IPS-NIHi7 (cell line): ENCODE measurements at regions not wholly inside any gene's neighbourhood (a gene's known extent, or its start where the extent isn't known, plus 50 kb on each side); places are given as distances from the start of the nearest gene placed in this dataset.
"Not testable (repeated sequence)": the region's sequence is repeated elsewhere in the genome, so short reads cannot be mapped to it uniquely, and the experiment has no call there.

ENCODE experiments used
- DNase-seq: peaks from one replicate; pipeline ENCODE4 v3.0.0; 2012; ENCODE audit warnings: mixed read lengths; ENCODE audit errors: extremely low spot score

DNA sequence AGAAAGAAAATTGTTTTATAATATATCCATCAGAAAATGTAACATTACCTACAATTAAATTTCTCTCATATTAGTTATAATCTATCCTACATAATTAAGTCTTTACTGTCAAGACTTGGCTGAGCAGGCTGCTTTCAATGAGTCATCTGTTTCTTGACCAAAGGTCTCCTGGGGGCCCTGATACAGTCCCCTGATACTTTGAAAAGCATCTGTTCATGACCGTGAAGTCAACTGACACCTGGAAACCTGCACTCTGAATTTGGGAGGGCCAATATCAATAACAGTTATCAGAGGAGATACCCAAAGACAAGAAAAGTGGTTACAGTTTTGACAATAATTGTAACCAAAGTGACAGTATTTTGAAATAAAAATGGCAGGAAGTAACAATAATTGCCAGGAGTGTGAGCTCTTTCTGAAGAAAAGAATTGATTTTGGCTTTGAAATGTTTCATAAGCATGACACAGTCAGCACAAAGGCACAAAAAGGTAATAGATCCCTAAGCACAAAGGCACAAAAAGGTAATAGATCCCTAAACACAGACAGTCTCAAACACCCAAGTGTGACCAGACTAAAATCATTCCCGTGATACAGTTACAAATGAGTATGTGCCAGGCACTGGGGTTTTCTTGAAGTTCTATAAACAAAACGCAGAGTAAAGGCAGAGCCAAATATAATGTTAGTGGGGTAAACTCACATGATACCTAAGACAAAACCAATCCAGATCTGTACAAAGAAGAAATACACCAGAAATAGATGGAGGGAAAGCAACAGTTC lies 260.7 kb downstream of the PLOD2 start:
- no peak for DNase-seq

- no peak for DNase-seq
These were observed 258.8 kb downstream of the PLOD2 start for GRCh38 chr3:145902166-145902565.

DNA sequence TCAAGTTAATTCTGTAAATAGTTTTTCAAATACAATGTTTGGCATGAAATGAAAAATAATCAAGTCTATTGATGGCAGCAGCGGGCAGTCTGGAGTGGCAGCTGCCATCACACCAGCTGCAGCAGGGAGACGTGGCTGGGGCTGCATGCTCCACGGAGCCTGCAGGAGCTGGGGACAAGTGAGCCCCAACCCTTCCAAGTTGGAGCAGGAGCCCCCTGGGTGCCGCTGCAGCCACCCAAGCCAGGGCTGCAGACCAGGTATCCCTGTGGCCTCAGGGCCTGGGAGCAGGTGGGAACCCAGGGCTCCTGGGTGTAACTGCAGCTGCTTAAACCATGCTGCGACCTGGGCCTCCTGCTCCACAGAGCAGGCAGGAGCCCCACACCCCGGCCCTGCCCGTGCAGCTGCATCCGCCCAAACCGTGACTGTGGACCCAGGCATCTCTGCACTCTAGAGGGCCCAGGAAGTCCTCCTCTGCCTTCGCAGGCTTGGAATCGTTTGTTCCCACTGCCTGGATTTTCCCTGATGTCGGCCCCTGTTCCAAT lies 257.4 kb downstream of the PLOD2 start:
- no peak for DNase-seq

- DNase-seq: no peak
These were observed 256.8 kb downstream of the PLOD2 start for GRCh38 chr3:145904138-145904537.

DNA sequence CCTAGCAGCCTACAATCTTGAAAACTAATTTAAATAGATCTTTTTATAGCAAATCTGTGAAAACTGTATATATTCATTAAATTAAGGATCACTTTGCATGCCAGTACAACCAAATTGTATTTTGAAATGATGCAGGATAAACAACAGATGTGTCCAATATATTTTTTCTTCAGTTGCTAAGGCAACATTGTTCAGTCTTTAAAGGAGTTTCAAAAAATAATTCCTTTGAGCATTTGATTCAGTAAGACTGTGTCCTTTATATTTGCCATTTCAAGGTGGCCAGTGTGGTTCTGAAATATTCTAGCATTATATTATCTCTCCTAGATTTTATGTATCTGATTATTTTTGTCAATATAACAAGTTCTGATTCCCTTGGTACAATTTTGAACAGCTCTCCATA lies 254.7 kb downstream of the PLOD2 start:
- no peak for DNase-seq

DNA sequence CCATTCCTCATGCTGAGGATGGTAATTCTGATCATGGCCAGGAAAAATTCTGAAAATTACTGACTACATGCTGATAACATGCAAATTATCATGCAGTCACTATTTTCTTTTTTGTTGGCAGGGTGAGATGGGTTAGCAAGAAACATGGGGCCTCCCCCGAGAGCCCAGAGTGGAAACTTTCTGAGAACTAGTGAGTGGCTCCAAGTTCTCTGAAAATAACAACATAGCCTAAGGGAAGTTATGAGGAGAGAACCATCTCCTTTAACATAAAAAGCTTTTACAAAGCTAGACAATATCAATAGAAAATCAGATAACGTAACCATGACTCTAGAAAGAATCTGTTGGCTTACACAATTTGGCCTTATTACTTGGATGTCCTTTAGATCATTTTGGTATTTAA lies 254.2 kb downstream of the PLOD2 start:
- no peak for DNase-seq

GRCh38 chr3:145911016-145911415 lies 250.0 kb downstream of the PLOD2 start:
- no peak for DNase-seq

DNA sequence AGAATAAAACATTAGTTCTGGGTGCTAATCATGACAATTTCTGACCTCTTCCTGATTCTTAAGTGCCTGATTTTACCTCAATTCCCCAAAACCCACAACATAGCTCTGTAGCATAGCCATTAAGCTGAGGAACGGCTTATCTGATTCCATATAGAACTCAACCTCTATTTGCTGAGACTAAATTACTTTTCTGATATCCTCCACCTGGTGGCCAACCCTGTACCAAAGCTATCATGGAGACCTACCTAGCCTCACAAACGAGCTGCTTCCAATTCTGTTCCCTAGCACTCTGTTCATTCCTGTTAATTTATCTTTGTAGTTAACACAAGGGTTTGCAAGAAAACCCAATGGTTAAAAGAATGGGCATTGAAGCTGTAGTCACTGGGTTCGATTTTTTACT lies 245.2 kb downstream of the PLOD2 start:
- DNase-seq: no peak

- DNase-seq: not testable (repeated sequence)
These were observed 233.2 kb downstream of the PLOD2 start for GRCh38 chr3:145927736-145928135.

DNA sequence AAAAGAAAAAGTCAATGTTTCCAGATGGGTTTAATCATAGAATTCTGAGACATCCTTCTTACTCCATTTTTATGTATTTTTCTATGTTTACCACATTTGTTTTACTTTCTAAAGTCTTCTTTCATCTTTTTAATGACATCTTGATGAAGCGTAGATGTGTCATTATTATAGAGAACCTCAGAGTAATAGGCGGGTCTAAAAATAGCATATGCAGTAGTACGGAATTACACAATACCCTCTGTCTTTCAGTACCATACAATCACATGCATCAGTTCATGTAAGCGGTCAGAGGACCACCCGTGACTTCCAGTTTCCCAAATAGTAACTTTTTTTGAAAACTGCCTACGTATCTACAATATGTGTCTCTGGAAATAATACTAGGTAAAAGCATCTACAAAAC lies 224.0 kb downstream of the PLOD2 start:
- DNase-seq: no peak

- DNase-seq: no peak
These were observed 221.6 kb downstream of the PLOD2 start for GRCh38 chr3:145939431-145939830.

DNA sequence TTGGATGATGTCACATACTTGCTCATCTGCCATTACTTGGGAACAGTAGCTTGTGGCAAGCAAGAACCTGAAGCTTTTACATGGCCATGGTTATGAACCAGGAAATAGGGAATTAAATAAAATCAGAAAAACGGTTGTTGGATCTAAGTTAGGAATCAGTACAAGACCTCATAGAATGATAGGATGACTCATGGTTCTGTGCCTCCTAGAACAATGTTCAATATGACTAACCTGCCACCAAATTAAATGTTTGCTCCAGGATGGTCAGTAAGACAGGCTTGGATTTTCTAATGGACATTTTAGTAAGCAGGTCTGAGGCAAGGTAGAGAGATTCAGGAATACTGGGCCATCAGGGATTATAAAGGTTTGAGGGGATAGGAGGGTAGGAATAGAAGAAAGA lies 218.9 kb downstream of the PLOD2 start:
- no peak for DNase-seq

GRCh38 chr3:145943952-145944351 lies 217.0 kb downstream of the PLOD2 start:
- DNase-seq: no peak

DNA sequence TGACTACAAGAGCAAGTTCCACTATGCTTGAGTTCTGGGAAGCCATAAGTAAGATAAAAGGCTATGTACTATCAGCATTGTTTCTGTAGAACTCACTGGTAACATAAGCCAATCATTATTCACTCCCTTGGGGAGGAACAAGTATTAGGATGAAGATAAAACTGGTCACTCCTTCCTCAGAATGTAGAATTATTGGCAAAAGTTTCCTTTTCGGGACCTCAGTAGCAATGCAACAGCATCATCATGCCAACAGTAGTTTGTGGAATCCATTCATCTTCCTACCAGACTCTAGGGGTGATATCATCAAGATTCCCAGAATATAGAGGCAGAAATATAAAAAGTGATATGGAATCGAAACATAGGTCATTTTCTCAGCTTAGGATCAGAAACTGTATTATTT lies 209.5 kb downstream of the PLOD2 start:
- no peak for DNase-seq

- DNase-seq: no peak
These were observed 208.4 kb downstream of the PLOD2 start for GRCh38 chr3:145952536-145952935.

DNA sequence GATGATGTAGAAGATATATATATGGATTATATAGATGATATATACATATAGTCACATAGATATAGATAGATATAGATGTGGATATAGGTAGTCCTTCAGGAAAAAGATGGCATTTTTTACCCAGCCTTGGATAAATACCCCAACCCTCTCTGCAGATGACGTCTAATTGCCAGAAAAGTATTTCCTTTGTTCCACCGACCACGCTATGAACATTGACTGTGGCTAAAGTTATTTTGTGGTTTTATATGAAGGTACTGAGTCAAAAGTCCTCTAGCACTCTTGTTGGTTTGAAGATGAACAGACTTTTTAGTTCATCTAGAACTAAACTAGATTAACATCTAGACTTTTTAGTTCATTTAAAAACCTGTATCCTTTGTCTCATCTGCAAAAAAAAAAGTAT lies 207.7 kb downstream of the PLOD2 start:
- no peak for DNase-seq

GRCh38 chr3:145959457-145960088 lies 201.4 kb downstream of the PLOD2 start:
- DNase-seq: no peak

DNA sequence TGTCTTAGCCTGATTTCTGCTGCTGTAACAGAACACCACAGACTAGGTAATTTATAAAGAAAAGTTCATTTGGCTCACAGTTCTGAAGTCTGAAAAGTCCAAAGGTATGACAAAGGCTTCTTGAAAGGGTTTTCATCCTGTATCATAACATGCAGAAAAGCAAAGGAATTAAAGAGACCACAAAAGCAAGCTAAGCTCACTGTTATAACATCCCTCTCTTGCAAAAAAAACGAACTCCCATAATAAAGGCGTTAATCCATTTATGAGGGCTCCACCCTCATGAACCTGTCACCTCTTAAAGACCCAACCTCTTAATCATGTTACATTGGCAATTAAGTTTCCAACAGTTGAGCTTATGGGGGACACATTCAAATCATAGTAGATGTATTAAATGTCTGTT lies 197.9 kb downstream of the PLOD2 start:
- DNase-seq: no peak

DNA sequence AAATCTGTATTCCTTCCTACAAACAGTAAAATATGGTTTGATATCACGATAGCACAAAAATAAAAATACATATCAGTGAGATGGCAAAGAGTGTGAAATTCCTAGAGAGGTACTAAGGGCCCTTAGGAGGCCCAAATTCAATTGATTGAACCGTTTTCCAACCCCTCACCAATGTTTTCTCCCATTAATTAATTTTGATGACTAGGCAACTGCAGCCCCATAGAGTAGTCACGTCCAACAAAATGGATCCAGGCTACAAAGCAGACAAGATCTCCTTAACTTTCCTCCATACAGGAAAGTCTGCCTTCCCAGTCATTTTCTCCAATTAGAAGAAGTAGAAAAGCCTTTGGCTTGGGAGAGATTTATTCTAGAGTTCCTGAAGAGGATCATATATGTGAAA lies 193.9 kb downstream of the PLOD2 start:
- no peak for DNase-seq

GRCh38 chr3:145971186-145971585 lies 189.8 kb downstream of the PLOD2 start:
- DNase-seq: no peak

- DNase-seq: no peak
These were observed 188.1 kb downstream of the PLOD2 start for GRCh38 chr3:145972851-145973250.

DNA sequence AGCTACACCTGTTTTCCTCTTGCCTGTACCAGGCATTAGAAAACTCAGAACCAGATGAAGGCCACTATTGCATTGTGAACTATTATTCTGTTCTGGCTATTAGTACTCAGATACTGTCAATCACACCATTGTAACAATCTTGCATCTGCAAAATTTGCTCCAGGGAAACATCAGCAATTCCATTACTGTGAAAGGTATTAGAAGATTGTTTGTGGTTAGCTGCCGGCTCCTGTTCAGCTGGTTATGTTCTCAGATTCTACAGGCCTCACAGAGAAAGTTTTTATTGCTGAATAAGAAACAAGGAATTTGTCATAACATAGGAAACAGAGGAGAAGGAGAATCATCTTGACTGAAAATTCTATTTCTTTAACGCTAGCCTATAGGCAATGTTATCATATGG lies 179.9 kb downstream of the PLOD2 start:
- no peak for DNase-seq

DNA sequence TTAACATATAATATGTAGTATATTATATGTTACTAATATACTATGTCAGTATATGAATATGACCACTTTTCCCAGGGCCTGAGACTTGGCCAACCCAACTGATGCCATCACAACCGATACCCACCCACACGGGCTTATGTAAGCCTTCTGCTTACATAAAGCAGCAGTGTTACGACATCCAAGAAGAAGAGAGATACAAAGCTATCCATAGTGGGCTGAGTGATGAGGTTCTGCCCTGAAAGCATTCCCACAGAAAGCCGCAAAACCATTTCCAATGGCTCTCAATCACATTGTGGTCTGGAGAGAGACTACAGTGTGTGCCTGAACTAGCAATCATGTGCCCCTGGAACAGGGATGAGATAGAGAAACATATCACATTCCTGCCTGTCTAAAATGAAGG lies 177.9 kb downstream of the PLOD2 start:
- DNase-seq: no peak
